ENCODE measurements at regions not wholly inside any gene's neighbourhood (a gene's known extent, or its start where the extent isn't known, plus 50 kb on each side); places are given as distances from the start of the nearest gene placed in this dataset.

DNA sequence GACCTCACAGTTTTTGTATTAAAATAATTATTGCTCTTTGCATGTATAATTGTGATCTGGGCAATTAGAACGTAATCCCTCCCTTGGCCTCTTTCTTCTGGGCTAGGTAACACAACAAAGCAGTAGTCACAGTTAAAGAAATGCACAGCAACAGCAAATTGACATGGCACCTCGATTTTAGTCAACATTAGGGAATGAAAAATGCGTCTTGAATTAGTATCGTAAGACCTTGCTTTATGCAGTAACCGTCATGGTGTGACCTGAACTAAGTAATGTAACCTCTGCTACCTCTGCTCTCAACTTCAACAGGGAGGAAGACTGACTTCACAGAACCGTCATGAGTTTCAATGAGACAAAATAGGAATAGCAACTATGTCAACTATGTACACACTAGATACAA lies 265.4 kb upstream of the MAF start:
- DNase-seq (ENCODE audit: low read depth), result no peak

DNA sequence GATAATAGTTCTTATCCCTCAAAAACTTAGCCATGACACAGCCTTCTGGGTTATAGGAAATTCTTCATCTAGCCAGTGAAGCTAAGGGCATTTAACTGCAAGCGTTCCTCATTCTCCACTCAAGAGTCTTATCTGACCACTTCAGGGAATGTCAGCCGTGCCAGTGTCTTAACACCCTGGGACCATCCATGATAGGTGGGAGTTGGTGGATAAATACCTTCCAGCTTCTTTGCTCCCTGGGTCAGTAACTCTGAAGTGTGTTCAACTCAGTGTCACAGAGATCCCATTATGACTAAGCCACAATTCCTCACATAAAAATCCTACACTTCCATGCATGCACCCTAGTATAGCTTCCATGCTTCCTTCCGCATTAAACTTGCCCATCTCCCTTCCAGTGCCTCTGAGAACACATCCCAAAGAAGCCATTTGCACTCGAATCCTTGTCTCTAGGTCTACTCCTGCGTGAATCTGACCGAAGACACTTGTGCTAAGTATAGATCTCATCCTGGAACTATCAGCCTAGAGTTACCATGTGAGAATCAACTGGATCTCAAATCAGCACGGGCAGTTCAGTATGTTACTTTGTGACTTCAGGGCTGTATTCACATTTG lies 264.3 kb upstream of the MAF start:
- DNase-seq (ENCODE audit: low read depth), result no peak

DNA sequence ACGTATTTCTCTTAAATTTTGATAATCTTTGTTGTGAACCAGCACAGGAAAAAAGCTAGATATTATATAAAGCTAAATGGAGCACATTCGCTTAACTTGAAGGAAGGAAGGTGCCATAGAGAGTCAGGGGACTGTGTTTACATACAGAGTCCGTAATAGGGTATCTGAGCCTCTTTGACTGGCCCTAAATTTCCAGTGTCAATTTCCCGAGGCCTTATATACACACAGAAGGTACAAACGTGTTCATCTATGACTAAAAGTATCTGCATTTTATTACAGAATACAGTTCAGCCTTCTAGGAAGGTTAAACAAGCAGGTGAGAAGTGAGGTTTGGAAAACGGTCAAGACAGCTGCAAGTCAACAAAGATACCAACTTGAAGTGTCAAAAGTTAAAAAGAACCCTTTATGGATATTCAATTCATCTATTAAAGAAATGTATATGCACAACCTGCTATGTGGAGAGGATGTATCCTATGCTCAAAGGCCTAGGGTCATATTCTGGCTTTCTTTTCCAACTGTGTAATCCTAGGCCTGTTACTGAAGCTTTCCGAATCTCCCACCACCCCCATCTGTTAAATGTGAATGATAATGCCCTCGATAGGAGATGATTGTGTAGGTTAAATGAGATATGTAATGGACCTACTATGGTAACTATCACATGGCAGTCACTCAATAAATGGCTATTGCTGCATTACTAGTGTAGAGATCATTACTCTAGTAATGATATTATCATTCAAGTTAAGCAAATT lies 263.7 kb upstream of the MAF start:
- no peak for DNase-seq (ENCODE audit: low read depth)

DNA sequence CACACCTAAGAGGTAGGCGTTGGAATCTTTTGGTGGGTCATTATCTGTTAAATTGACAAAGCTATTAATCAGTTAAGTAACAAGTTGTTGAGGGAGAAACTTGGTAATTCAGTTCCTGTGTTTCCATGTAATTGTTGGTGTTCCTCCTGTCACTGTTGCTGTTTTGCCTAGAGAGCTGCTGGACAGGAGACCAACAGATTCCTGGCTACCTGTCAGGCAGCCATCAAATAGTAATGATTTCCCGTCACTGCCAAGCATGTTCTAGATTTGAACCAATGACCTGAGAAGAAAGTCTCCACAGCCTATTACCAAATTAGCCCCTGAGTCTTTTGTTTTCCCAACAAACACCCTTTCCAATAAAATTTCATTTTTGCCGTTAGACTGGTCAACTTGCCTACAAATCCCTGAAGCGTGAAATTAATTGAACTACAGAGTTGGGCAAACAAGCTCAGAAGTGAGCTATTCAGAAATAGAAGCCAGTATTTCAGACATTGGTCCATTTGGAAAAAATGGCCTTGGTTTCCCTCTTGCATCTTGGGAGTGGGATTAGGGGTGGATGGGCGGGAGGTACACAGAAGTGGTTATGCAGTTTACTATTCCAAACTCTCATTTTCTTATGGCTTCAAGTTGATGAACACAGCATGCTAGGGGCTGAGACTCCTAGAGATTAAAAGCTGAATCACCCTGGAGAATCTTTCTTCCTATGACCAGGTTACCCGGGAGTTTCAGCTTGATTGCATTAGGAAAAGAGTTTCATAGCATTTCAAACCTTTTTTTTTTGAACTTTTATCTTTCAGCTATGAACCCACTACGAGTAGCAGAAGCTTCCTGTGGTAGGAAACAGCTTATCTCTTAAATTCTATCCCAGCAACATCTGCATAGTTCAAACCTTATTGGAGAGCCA lies 262.8 kb upstream of the MAF start:
- DNase-seq (ENCODE audit: low read depth), result no peak

DNA sequence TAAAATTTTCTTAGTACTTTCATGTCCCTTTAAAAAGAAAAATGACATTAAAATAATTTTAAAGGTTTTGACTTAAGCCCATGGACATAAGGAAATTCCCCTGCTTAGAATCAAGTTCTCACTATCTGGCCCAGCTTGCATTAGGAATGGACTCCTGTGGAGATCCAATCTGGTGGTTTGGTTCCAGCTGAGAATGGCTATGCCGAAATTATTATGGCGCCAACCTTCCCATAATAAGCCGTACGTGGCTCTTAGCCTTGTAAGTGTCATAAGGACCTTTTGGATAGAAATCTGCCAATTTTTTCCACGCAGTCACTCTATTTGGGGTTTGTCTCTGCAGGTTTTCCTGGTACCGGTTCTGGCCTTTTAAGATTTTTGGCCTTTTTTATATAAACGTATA lies 262.1 kb upstream of the MAF start:
- DNase-seq (ENCODE audit: low read depth), result no peak

DNA sequence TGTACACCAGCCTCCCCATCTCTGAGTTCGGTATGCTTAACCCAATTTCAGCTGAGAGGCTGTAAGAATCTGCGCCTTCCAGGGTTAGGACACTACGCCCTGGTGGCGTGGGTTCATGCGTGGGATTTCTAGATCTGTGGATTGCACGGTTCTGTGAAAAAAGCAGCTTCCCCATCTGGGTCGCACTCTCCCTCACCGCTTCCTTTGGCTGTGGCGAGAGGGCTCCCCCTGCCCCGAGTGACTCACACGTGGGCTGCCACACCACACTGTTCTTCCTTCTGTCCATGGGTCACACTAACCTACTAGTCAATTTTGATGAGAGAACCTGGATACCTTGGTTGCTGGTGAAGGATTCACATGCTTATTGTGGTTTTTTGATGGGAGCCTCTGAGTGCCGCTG lies 256.0 kb upstream of the MAF start:
- no peak for DNase-seq (ENCODE audit: low read depth)

DNA sequence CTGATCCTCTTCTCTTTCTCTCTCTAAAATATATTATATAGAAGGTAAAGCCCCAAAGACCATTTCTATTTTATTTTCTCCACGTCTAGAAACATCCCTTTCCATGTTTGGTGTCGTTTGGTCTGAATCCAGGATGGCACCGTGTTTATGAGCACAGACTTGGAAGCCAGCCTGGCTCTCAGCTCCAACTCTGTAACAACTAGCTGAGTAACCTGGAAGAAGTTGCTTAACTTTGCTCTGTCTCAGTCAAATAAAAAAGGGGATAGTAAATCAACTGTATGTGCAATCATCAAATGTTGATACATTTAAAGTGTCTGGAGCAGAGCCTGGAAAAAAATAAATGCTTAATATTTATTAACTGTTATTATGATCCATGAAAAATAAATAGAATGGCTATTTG lies 249.8 kb upstream of the MAF start:
- DNase-seq (ENCODE audit: low read depth), result no peak

DNA sequence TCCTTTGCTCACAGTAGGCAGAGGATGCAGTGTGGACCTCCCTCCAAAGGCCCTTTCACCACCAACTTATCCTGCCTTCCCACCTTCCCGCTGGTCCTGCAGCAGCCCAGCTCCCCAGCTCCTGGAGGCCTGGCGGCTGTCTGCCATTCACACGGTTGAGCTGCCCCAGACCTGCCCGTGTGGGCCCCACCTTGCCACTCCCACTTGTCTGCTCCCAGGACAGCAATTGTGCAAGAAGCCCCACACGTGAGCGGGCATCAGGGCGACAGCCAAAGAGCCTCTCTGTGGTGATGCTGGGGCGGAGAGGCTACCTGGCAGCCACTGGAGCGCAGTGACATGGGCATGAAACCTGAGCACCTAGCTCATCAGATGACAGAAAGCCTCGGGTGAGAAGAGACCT lies 248.6 kb upstream of the MAF start:
- no peak for DNase-seq (ENCODE audit: low read depth)

DNA sequence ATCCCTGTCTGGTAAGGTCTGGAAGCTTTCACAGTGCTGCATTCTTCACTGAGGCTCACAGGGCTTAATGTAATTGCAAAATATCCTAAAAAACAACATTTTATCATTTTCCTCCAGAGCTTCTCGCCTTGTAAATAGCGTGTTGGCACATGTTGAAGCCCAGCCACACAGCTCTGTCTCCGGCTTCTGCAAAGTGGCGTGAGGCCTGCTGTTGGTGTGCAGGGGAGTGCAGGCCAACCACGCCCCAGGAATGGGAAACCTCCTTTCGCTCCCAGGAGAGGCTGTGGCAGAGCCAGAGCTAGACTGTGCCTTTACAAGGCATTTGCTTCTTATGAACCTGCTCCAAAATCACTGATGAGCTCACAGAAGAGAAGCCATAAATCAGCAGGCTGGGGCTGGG lies 248.2 kb upstream of the MAF start:
- no peak for DNase-seq (ENCODE audit: low read depth)

DNA sequence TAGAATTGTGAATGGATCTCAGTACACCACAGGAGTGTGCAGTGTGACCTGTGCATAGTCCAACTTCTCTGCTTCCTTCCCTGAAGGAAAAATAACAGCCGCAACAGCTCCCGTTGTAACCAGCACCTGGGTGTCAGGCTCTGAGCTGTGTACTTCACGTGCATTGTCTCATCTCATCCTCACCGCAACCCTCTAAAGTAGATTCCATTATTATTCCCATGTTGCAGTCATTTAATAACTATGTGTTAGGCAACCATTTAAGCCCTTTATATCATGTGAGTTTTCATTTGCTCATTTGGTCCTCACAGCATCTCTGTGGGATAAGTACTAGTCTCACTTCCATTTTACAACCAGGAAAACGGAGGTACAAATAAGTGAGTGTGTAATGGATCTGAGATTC lies 247.0 kb upstream of the MAF start:
- no peak for DNase-seq (ENCODE audit: low read depth)

DNA sequence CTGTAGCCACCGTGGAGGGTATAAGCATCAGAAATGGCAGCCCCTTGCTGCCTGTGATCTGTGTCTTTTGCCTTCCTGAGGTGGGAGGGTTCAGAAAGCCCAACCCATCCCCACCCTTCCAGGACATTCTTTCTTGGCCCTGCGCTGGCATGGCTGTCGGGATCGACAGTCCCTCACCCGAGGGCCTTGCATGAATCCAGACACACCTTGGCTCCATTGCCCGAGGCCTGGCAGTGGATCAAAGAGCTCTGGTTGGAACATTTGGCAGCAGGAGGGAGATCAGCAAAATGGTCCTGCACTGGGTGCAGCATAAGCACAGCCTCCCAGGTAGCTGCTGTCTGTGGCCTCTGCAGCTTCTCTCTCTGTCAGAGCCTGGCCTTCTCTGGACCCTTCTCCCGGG lies 246.6 kb upstream of the MAF start:
- no peak for DNase-seq (ENCODE audit: low read depth)

DNA sequence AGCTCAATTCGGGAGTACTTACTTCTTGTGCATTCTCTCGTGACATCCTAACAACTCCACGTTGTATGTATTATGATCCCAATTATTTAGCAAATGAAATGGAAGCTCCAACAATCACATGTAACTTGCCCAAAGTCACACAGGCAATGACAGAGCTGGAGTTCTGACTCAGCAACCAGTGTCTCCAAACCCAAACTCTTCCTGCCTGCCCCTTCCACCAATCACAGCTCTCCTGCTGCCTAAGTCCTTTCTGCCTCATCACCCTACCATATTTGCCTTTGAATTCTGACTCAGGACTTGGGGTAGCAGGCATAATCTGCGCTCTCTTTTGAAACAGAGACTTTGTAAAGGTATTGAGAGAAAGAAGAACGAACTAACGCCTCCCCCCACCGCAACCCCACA lies 245.2 kb upstream of the MAF start:
- no peak for DNase-seq (ENCODE audit: low read depth)

DNA sequence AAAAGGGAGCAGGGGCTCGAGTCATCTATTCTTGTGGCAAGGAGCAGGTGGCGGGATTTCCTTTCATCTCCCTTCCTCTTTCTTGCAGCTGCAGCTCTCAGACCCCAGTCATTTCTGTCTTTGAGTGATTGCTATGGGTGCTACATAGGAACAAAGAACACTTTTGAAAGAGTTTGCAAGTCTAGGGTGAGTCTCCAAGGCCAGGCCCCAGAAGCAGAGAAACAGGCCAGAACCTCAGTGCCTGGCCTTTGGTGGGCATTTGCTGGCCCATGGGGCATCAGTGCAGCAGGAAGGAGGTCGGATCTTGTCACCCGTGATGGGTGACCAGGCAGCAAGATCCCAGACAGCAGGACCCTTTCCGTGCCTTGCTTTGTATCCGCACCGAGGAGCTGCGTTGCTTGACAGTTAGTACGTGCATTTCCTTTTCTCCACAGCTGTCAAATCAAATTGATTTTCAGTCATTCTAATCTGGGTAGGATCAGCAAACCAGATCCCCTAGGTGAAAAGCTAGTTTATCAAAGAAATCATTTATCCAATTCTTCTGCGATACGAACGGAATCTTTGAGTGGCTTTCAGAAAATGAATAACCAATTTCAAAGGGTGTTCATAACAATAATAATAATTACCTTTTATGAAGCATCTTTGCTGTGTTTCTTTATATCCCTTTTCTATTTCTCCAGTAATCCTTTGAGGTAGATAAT lies 244.6 kb upstream of the MAF start:
- DNase-seq (ENCODE audit: low read depth), result no peak

DNA sequence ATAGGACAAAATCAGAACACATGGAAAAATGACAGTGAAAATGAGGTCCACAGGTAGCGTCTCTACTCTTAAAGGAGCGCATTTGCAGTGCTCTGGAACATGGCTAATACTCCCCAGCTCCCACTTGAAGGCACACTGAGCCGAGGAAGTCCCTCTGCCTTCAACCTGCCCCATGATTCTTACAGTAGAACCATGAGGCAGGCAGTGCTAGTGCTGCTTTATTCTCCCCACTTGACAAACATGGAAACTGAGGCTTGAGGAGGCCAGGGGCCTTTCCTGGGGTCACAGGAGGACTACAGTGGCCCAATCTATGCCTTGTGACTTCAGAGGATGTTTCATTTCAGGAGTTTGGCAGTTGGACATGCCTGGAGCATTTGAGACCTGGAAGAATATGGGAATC lies 244.1 kb upstream of the MAF start:
- DNase-seq (ENCODE audit: low read depth), result no peak

DNA sequence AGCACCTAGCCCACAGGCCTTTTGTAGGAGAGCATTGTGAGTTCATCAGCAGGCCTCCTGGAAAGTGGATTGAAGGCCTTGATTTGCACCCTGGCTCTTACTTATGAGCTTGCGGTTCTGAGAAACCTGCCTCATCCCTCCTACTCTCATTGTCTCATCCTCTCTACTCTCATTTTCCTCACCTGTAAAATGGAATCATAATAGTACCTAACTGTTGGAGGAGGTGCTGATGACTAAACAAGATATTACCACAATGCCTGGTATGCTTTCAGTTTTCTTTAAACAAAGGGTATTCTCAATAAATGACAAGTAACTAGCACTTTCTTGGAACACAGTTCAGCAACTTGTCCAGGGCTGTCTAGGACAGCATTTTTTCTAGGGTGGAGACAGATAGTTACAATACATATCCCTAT lies 243.1 kb upstream of the MAF start:
- no peak for DNase-seq (ENCODE audit: low read depth)

DNA sequence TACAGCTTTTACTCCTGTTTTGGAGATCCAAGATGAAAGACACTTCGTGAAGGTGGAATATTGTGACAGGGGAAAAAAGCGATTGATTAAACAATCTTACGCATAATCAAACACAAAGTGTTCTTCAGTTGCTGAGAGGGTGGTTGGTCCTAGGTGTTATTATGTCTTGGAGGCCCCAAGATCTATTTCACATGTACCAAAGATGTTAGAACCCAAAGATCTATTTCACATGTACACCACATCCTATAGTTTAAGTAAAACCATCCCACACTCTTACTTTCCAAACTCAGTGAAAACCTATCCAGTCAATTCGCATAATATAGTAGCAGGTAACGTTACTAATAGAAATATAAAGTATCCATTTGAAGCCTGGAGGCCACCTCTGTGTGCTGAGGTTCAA lies 242.6 kb upstream of the MAF start:
- DNase-seq (ENCODE audit: low read depth), result no peak

DNA sequence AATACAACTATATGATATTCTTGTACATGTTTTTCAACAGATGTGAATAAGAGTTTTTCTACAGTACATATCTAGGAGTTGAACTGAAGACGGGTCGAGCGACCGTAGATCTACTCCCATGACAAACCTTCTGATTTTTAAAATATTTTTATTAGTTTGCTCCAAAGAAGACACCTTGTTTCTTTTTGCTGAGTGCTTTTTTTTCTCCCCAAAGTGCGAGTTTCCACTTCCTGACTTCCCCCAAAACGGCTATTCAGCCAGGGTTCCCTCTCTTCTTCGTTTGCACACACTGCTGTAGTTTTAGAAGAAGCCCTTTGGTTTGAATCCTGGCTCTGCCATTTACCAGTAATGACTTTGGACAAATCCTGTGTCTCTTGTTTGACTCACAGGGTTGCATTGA lies 241.7 kb upstream of the MAF start:
- no peak for DNase-seq (ENCODE audit: low read depth)

DNA sequence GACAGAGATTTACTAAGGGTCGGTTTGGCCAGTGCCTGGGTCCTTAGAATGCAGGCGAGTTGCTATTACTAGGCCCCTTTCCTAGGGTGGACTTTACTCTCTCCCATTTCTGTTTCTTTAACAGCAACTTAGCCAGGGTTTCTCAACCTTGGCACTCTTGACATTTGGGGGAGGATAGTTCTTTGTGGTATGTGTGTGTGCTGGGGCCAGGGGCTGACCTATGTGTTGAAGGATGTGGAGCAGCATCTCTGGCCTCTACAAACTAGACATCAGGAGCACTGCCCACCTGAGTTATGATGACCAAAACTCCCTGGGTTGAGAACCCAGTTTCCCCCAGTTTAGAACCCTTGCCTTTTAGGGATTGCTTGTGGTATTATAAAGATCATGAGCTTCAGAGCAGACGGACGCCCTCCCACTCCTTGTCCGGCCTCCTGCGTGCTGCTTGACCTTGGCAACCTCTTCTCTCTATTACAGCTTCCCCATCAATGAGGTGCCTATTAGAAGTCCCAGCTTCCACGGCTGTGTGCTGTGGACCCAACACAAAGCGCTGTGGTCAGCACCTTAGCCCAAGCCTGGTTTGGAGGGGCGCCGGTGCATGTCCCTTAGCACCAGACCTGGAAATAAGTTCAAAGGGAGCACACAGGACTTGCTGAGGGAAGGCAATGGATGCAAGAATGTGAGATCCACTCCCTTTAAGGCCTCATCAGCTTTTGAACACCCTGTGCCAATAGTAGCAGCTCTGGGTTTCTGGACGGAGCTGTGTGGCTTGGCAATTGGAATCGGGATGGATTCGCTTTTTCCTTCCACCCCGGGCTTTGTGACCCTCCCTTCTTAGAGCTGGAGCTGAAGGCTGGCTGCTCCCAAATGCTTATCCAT lies 239.2 kb upstream of the MAF start:
- DNase-seq (ENCODE audit: low read depth), result no peak

DNA sequence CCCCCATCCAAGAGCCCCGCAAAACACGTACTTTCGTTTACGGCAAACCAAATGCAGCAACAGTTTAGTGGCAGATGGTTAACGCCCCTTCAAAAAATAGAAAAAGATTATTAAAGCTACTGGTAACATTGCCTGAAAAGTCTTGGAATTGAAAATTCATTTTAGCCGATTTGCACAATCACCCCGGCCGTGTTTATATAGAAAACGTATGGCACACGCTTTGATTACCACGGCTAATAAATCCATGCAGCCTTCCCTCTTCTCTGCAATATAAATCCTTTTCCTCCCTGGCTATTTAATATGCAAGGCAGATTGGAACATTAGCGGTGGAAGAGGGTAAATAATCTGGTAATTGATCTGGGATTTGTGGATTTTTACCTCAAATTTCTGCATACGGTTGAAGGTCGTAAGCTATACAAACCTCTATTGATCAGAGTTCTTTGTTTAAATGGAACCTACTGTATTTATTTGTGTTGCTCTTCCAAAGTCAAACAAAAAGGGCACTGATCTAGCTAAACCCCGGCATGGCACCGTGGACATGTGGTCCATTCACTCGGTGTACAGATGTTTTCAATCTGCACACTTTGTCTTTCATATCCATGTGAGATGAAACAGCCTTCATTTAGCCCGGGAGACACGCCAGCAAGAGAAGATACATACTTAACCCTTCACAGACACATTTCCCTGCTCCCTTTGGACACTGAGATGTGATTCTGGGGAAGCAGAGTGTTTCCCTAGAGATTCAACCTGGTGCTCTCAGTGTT lies 238.1 kb upstream of the MAF start:
- DNase-seq (ENCODE audit: low read depth), result no peak

DNA sequence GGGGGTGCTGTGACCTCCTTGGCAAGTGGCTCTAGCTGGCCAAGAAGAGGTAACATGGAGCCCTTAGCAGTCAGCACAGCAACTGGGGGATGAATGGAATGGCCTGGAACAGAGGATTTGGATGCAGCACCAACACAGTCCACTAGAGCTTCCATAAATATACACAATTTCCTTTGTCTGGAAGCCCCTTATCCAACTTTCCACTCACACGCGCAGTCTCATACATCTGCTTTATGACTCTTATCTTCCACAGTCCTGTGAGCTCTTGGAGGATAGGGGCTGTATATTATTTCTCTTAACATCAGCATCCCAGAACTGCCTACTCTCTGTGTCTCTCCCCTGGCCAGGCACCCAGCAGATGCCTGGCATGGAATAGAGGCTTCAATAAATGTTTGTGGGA lies 235.6 kb upstream of the MAF start:
- no peak for DNase-seq (ENCODE audit: low read depth)

DNA sequence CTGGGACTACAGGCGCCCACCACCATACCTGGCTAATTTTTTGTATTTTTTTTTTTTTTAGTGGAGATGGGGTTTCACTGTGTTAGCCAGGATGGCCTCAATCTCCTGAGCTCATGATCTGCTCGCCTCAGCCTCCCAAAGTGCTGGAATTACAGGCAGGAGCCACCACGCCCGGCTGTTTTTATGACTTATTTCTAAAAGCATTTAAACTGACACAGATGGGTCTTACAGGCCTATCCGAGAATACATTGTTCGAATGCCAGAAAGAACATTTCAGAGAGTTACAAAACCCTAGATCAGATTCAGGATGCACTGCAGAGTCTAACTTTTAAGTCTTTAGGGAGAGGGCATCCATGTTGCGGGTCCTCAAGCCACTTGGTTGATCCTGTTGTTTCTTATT lies 234.7 kb upstream of the MAF start:
- no peak for DNase-seq (ENCODE audit: low read depth)

Data from forelimb muscle (tissue), 1 donor.